GM21528 (cell line): ENCODE measurements at regions not wholly inside any gene's neighbourhood (a gene's known extent, or its start where the extent isn't known, plus 50 kb on each side); places are given as distances from the start of the nearest gene placed in this dataset.
A peak's percentile ranks its signal among the peaks of the same experiment; 100 is the strongest.
"Not testable (repeated sequence)": the region's sequence is repeated elsewhere in the genome, so short reads cannot be mapped to it uniquely, and the experiment has no call there.

Experiments used
- ATAC-seq: cut with Tn5 transposase; IDR thresholded peaks from one replicate; pipeline ENCODE4 v1.9.1; 2021; ENCODE audit warnings: mild to moderate bottlenecking, moderate library complexity; ENCODE audit not compliant: unreplicated experiment, low FRiP score

GRCh38 chr2:33984131-33984530 is 385.0 kb upstream of the FAM98A start:
- ATAC-seq, result no peak

DNA sequence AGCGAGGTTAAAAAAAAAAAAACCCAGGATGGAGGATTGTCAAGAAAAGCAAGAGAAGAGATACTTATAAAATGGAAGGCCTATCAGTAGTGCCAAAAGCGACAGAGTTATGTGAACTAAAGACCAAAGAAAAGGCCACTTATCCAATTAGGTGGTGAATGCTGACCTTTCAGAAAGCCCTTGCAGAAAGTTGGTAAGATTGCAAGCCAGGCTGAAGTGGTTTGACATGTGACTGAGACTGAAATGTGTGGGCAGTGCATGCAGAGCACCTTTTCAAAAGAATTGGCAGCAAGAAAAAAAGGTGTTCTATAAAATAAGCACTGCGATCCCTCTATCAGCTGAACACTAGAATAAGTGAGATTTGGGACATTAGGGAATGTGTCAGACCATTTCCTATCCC is 379.4 kb upstream of the FAM98A start:
- no peak for ATAC-seq

GRCh38 chr2:33975498-33975897 is 376.4 kb upstream of the FAM98A start:
- ATAC-seq, result no peak

DNA sequence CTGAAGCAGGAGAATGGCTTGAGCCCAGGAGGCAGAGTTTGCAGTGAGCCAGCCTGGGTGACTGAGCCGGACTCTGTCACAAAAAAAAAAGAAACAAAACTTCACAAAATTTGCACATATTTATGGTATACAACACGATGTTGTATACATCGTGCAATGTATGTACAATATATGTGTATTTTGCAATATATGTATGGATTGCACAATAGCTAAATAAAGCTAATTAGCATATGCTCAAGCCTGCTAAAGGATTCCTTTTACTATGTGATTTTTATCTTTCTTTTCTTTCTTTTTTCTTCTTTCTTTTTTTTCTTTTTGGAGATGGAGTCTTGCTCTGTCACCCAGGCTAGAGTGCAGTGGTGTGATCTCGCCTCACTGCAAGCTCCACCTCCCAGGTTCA is 368.0 kb upstream of the FAM98A start:
- no peak for ATAC-seq

- no peak for ATAC-seq
These were observed 359.5 kb upstream of the FAM98A start for GRCh38 chr2:33958591-33958990.

- no peak for ATAC-seq
These were observed 350.3 kb upstream of the FAM98A start for GRCh38 chr2:33949371-33949770.

DNA sequence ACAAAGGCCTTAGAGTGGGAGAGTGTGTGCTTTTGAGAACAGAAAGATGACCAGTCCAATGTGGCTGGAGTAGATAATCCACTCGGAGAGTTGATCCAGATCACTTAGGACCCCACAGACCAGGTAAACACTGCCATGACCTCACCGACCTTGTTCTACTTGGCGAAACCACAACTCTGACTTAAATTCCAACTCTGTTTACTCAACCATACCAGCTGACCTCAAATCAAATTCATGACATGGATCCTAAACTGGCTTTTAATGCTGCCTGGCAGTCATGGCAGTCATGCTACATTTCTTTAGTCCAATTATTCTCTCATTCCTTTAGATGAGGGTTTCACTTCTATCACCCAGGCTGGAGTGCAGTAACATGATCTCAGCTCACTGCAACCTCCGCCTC is 347.1 kb upstream of the FAM98A start:
- no peak for ATAC-seq

DNA sequence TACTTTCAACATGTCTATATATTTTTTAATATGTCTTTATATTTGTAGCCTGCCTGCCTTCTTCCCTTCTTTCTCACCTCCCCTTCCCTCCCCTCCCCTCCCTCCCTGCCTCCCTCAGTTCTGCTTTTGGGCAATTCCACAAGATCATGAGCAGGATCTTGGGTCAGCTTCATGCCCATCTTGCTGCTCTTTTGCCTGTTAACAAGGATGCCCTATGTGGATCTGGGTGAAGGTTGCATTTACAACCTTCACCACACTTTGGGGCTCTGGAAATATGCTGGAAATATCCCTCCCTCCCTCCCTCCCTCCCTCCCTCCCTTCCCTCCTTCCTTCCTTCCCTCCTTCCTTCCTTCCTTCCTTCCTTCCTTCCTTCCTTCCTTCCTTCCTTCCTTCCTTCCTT is 334.1 kb upstream of the FAM98A start:
- no peak for ATAC-seq

- no peak for ATAC-seq
These were observed 332.1 kb upstream of the FAM98A start for GRCh38 chr2:33931164-33931563.

GRCh38 chr2:33929467-33929866 is 330.4 kb upstream of the FAM98A start:
- ATAC-seq, result peak; percentile 79

- no peak for ATAC-seq
These were observed 328.7 kb upstream of the FAM98A start for GRCh38 chr2:33927756-33928155.

- no peak for ATAC-seq
These were observed 326.2 kb upstream of the FAM98A start for GRCh38 chr2:33925311-33925710.

DNA sequence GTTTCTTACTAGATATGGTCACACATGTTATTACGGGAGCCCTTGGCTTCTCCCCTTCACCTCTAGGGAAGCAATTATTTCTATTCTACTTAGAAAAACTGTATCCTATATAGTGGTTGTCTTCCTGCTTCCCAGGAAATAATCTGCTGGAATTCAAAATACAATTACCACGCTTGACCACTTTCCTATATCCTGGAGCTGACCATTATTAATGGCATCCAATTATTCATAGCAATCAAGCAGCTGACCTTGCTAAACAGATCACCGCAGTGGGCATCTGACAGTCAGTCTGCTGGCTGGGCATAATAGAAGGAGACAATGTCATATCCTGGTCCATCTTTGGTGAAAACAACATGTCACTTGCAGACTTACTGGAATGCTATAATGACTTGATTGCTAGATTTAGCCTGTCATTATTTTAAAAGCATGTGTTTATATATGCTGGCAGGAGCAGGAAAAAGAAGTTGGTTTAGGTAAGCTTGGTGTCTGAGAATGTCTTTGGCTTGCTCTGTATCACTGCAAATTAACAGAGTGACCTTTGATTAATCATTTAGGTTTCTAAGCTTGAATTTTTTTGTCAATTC is 325.6 kb upstream of the FAM98A start:
- no peak for ATAC-seq

DNA sequence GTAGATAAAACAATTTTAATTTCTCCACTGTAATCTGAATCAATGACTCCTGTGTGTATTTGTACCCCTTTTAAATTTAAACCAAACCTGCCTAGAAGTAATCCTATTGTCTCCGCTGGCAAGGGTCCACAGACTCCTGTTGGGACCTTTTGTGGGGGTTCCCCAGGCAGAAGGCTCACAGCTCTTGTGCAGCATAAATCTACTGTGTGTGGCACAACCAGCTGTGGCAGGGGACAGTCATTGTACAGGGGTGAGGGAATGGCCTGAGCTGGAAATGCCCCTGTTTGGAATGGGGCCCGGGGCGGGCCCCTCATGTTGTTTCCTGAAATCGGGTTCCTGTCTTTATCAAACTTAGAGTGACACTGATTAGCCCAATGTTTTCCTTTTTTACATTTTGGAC is 318.2 kb upstream of the FAM98A start:
- no peak for ATAC-seq

- no peak for ATAC-seq
These were observed 314.0 kb upstream of the FAM98A start for GRCh38 chr2:33913071-33913616.

DNA sequence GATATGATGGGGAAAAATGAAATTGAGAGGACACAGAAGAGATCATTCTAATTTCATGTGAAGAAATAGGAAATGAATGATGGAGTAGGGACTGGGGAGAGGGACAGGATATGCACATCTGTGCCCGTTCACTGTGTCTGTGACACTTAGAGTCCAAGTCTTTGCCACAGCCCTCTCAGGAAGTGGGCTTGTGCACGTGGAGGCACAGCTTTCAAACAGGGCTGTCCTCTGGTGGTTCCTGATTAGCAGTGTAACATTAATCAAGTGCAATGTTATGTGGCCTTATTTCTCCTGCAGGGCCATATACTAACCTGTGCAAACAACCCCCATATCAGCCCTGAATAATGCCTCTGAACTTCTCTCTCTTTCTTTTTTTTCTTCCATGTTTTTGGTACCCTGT is 312.2 kb upstream of the FAM98A start:
- ATAC-seq, result no peak

- no peak for ATAC-seq
These were observed 311.0 kb upstream of the FAM98A start for GRCh38 chr2:33909945-33910695.

DNA sequence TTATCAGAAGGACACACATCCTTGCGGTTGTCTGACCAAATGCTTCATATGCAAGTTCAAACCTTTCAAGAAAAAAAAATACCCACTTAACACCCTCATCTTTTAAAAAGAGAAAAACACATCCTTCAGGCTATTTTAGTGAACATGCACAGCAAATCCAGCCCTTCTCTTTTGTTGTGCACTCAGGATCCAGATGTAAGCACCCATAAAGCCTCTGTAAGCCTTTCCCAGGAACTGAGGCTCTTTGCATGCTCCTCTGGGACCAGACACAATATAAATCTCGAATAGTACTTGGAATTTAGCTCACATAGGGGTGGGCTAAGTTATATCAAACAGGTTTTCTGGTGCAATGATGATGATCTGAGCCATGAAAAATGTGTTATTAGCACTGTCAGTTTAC is 308.8 kb upstream of the FAM98A start:
- no peak for ATAC-seq

DNA sequence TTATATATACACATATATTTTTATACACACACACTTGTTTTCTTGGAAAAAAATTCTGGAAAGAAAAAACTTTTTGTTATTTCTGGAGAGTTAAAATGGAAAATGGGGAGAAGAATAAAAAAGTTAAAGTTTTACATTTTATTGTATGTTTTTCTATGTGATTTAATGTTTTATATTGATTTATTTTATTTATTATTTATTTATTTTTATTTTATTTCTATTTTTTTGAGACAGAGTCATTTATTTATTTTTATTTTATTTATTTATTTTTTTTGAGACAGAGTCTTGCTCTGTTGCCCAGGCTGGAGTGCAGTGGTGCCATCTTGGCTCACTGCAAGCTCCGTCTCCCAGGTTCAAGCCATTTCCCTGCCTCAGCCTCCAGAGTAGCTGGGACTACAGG is 307.0 kb upstream of the FAM98A start:
- not testable (repeated sequence) for ATAC-seq

DNA sequence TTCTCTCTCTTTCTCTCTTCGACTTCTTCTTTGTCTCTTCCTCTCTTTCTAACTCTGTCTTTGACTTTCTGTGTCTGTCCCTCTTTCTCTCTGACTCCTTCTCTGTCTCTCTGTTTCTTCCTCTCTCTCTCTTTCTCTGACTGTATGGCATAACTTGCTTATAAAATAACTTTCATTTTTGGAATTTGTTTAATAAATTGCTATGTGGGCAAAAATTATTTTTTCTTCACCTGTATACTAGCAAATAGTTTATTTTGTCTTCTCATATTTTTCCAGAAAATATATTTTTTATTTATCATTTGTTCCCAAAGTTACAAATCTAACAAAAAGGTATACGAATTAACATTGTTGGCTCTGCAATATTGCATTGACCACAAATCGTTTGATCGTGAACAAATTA is 305.7 kb upstream of the FAM98A start:
- no peak for ATAC-seq

DNA sequence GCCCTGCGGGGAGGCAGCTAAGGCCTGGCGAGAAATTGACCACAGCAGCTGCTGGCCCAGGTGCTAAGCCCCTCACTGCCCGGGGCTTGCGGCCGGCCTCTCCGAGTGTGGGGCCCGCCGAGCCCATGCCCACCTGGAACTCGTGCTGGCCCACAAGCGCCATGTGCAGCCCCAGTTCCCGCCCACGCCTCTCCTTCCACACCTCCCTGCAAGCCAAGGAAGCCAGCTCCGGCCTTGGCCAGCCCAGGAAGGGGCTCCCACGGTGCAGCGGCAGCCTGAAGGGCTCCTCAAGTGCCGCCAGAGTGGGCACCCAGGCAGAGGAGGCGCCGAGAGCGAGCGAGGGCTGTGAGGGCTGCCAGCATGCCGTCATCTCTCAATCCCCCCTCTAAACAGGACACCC is 304.6 kb upstream of the FAM98A start:
- no peak for ATAC-seq

- ATAC-seq, result no peak
These were observed 304.1 kb upstream of the FAM98A start for GRCh38 chr2:33903215-33903614.
